Hematopoietic multipotent progenitor cell (in vitro differentiated cells): ENCODE measurements at regions not wholly inside any gene's neighbourhood (a gene's known extent, or its start where the extent isn't known, plus 50 kb on each side); places are given as distances from the start of the nearest gene placed in this dataset.
A peak's percentile ranks its signal among the peaks of the same experiment; 100 is the strongest.

Source experiments
- DNase-seq, 3 donors: peaks; one replicate each; pipeline ENCODE4 v3.0.0-alpha.2; 2011 to 2015; ENCODE audit warnings: low read depth in 2 of 3, low spot score in 2 of 3

GRCh38 chr12:77724367-77724957, 106.2 kb upstream of the NAV3 start:
- no peak for DNase-seq

GRCh38 chr12:77723308-77723707, 107.4 kb upstream of the NAV3 start:
- DNase-seq, result no peak

- DNase-seq, result no peak
Observed at GRCh38 chr12:77722536-77722935, 108.2 kb upstream of the NAV3 start.

- DNase-seq, result no peak
Observed at GRCh38 chr12:77720258-77720657, 110.4 kb upstream of the NAV3 start.

GRCh38 chr12:77710209-77710608, 120.5 kb upstream of the NAV3 start:
- no peak for DNase-seq

- no peak for DNase-seq
Observed at GRCh38 chr12:77697126-77697525, 133.6 kb upstream of the NAV3 start.

- no peak for DNase-seq
Observed at GRCh38 chr12:77696183-77696582, 134.5 kb upstream of the NAV3 start.

GRCh38 chr12:77689510-77690086, 141.1 kb upstream of the NAV3 start:
- no peak for DNase-seq

- DNase-seq, result no peak
Observed at GRCh38 chr12:77687321-77687720, 143.4 kb upstream of the NAV3 start.

- DNase-seq, result peak in 2 of 3 donors; percentile 3 to 12
Observed at GRCh38 chr12:77686760-77687159, 143.9 kb upstream of the NAV3 start.

- no peak for DNase-seq
Observed at GRCh38 chr12:77685901-77686300, 144.8 kb upstream of the NAV3 start.

GRCh38 chr12:77685112-77685511, 145.6 kb upstream of the NAV3 start:
- DNase-seq, result peak in 2 of 3 donors; percentile 41 to 74

- no peak for DNase-seq
Observed at GRCh38 chr12:77682488-77682887, 148.2 kb upstream of the NAV3 start.

- no peak for DNase-seq
Observed at GRCh38 chr12:77681726-77682125, 149.0 kb upstream of the NAV3 start.

- no peak for DNase-seq
Observed at GRCh38 chr12:77679686-77680085, 151.0 kb upstream of the NAV3 start.

GRCh38 chr12:77678621-77679020, 152.1 kb upstream of the NAV3 start:
- DNase-seq, result no peak

- no peak for DNase-seq
Observed at GRCh38 chr12:77667101-77667500, 163.6 kb upstream of the NAV3 start.

GRCh38 chr12:77648716-77649115, 182.0 kb upstream of the NAV3 start:
- no peak for DNase-seq

GRCh38 chr12:77645966-77646598, 184.6 kb upstream of the NAV3 start:
- DNase-seq, result no peak

- DNase-seq, result no peak
Observed at GRCh38 chr12:77644915-77645605, 185.6 kb upstream of the NAV3 start.

GRCh38 chr12:77642246-77642645, 188.4 kb upstream of the NAV3 start:
- no peak for DNase-seq

GRCh38 chr12:77640356-77640755, 190.3 kb upstream of the NAV3 start:
- DNase-seq, result no peak
